Prostate gland (tissue), 2 donors: ENCODE measurements at regions not wholly inside any gene's neighbourhood (a gene's known extent, or its start where the extent isn't known, plus 50 kb on each side); places are given as distances from the start of the nearest gene placed in this dataset.

Experiments
- CTCF ChIP-seq, 4 experiments: fragments of 200-600 bp in 2 of 4; fragments of 450-650 bp in 2 of 4; sonication (generic) in 2 of 4; IDR thresholded peaks; 1 replicate in 3 of 4; 2 replicates in 1 of 4; pipeline ENCODE4 v1.5.1; 2016 to 2019; ENCODE audit warnings: antibody characterized with exemption in 4 of 4, mild to moderate bottlenecking in 2 of 4, moderate library complexity in 2 of 4
- POLR2AphosphoS5 ChIP-seq: sonication (generic); formaldehyde crosslinking; IDR thresholded peaks from one replicate; pipeline ENCODE4 v1.6.1; 2017; ENCODE audit warnings: antibody characterized with exemption

- no peak for TF ChIP-seq POLR2AphosphoS5
- no peak for TF ChIP-seq CTCF (IDR thresholded peaks at IDR 0.05)
These were observed 158.0 kb upstream of the MMADHC start for GRCh38 chr2:149745396-149746230.
